SK-N-SH (cell line): ENCODE measurements at regions not wholly inside any gene's neighbourhood (a gene's known extent, or its start where the extent isn't known, plus 50 kb on each side); places are given as distances from the start of the nearest gene placed in this dataset.

ENCODE experiments used
- CTCF ChIA-PET: fragments of 300-600, 350-600 bp; formaldehyde crosslinking; extraction: SDS; loops from one replicate; lab custom pipeline; 2021; lab: Yijun Ruan, JAX
- POLR2A ChIA-PET: fragments of 350-600 bp; sonication (Branson Sonifier 250); formaldehyde crosslinking; extraction: SDS; loops from one replicate; lab custom pipeline; 2020; ENCODE audit warnings: antibody characterized with exemption, inconsistent platforms; lab: Yijun Ruan, JAX
- DNase-seq: peaks from one replicate; pipeline ENCODE4 v3.0.0; 2012
- H2AFZ ChIP-seq: fragments of 200-600 bp; sonication (generic); 2 replicates; pipeline ENCODE4 v1.8.1; 2016; ENCODE audit warnings: antibody characterized with exemption, mild to moderate bottlenecking, low read depth
- H3F3A ChIP-seq: fragments of 200-600 bp; sonication (generic); replicated peaks from 2 replicates; pipeline ENCODE3; 2016; ENCODE audit warnings: antibody characterized with exemption, mild to moderate bottlenecking; ENCODE audit not compliant: insufficient read depth
- H3K27ac ChIP-seq, 2 experiments: fragments of 200-500 bp in 1 of 2; fragments of 200-600 bp in 1 of 2; sonication (Bioruptor generic) in 1 of 2; sonication (generic), shearing (Covaris generic) in 1 of 2; 2 replicates each; pipeline versions ENCODE4 v1.5.1 to v1.6.1; 2014 to 2016; ENCODE audit warnings: low read depth in 2 of 2, inconsistent platforms in 1 of 2, low read length in 1 of 2, mild to moderate bottlenecking in 1 of 2, mixed read lengths in 1 of 2
- H3K27me3 ChIP-seq: fragments of 200-600 bp; sonication (generic), shearing (Covaris generic); 2 replicates; pipeline ENCODE4 v1.6.1; 2016; ENCODE audit warnings: mixed run types; ENCODE audit not compliant: insufficient read depth
- H3K36me3 ChIP-seq, 2 experiments: fragments of 200-500 bp in 1 of 2; fragments of 200-600 bp in 1 of 2; sonication (Bioruptor generic) in 1 of 2; sonication (generic) in 1 of 2; replicated peaks in 1 of 2; 2 replicates each; pipeline versions ENCODE3 to v1.5.1; 2014 to 2016; ENCODE audit warnings: low read length in 1 of 2, mild to moderate bottlenecking in 1 of 2; ENCODE audit not compliant: insufficient read depth in 2 of 2, control insufficient read depth in 1 of 2
- H3K4me1 ChIP-seq, 2 experiments: fragments of 200-500 bp in 1 of 2; fragments of 200-600 bp in 1 of 2; sonication (Bioruptor generic) in 1 of 2; sonication (generic), shearing (Covaris generic) in 1 of 2; 2 replicates each; pipeline versions ENCODE4 v1.5.1 to v1.6.1; 2014 to 2016; ENCODE audit warnings: low read depth in 1 of 2, low read length in 1 of 2, mixed run types in 1 of 2; ENCODE audit not compliant: insufficient read depth in 2 of 2, control insufficient read depth in 1 of 2
- H3K4me2 ChIP-seq: fragments of 200-600 bp; sonication (generic), shearing (Covaris generic); 2 replicates; pipeline ENCODE4 v1.6.1; 2017; ENCODE audit warnings: mixed run types
- H3K4me3 ChIP-seq, 2 experiments: fragments of 200-500 bp in 1 of 2; fragments of 200-600 bp in 1 of 2; sonication (Bioruptor generic) in 1 of 2; sonication (generic), shearing (Covaris generic) in 1 of 2; 2 replicates each; pipeline versions ENCODE4 v1.5.1 to v1.8.1; 2014 to 2016; ENCODE audit warnings: low read depth in 2 of 2, inconsistent platforms in 1 of 2, low read length in 1 of 2, mild to moderate bottlenecking in 1 of 2, mixed read lengths in 1 of 2, moderate library complexity in 1 of 2
- H3K79me2 ChIP-seq: fragments of 200-600 bp; sonication (generic); 2 replicates; pipeline ENCODE4 v1.8.1; 2017; ENCODE audit warnings: mild to moderate bottlenecking; ENCODE audit not compliant: insufficient read depth
- H3K9ac ChIP-seq: fragments of 200-600 bp; sonication (generic); 2 replicates; pipeline ENCODE4 v1.6.1; 2017; ENCODE audit warnings: mixed run types
- H3K9me2 ChIP-seq: fragments of 200-600 bp; sonication (generic); 2 replicates; pipeline ENCODE4 v1.6.1; 2017; ENCODE audit warnings: mixed run types
- H3K9me3 ChIP-seq: fragments of 200-600 bp; sonication (generic); 2 replicates; pipeline ENCODE4 v1.6.1; 2017; ENCODE audit warnings: mixed run types, mild to moderate bottlenecking, moderate library complexity
- H4K20me1 ChIP-seq: fragments of 200-600 bp; sonication (generic); 2 replicates; pipeline ENCODE4 v1.6.1; 2017; ENCODE audit warnings: mild to moderate bottlenecking, mixed run types; ENCODE audit not compliant: insufficient read depth
- CTCF ChIP-seq: fragments of 200-600 bp; sonication (generic); IDR thresholded peaks from 2 replicates; pipeline ENCODE4 v1.6.1; 2017; ENCODE audit warnings: antibody characterized with exemption, mild to moderate bottlenecking, moderate library complexity
- ELF1 ChIP-seq: IDR thresholded peaks from 2 replicates; pipeline ENCODE4 v1.4.0; 2012
- EZH2phosphoT487 ChIP-seq: fragments of 200-600 bp; sonication (generic); IDR thresholded peaks from 2 replicates; pipeline ENCODE4 v1.6.1; 2017; ENCODE audit warnings: low read depth, mixed run types, mild to moderate bottlenecking, antibody characterized with exemption, moderate library complexity, borderline replicate concordance
- FOSL2 ChIP-seq: IDR thresholded peaks from 2 replicates; pipeline ENCODE4 v1.4.0; 2012; ENCODE audit warnings: low read depth, mild to moderate bottlenecking, moderate library complexity, borderline replicate concordance
- MEF2A ChIP-seq: IDR thresholded peaks from 2 replicates; pipeline ENCODE4 v1.4.0; 2012; ENCODE audit warnings: low read depth, borderline replicate concordance
- NFIC ChIP-seq: IDR thresholded peaks from 2 replicates; pipeline ENCODE4 v1.4.0; 2012; ENCODE audit warnings: borderline replicate concordance
- POLR2AphosphoS5 ChIP-seq: IDR thresholded peaks from 2 replicates; pipeline ENCODE4 v1.6.1; 2012; ENCODE audit warnings: low read depth, low read length
- RCOR1 ChIP-seq: fragments of 150-350 bp; IDR thresholded peaks from 2 replicates; pipeline ENCODE4 v1.6.1; 2017; ENCODE audit warnings: antibody characterized with exemption, low read length
- REST ChIP-seq: IDR thresholded peaks from 2 replicates; pipeline ENCODE4 v1.6.1; 2012; ENCODE audit warnings: mild to moderate bottlenecking, low read depth, low read length, moderate library complexity
- SIN3A ChIP-seq: IDR thresholded peaks from 2 replicates; pipeline ENCODE4 v1.6.1; 2012; ENCODE audit warnings: low read depth, mild to moderate bottlenecking, low read length, moderate library complexity, borderline replicate concordance
- YY1 ChIP-seq: IDR thresholded peaks from 2 replicates; pipeline ENCODE4 v1.4.0; 2012; ENCODE audit warnings: low read depth, mild to moderate bottlenecking
- ZBTB33 ChIP-seq: IDR thresholded peaks from 2 replicates; pipeline ENCODE4 v1.4.0; 2012; ENCODE audit warnings: low read depth, borderline replicate concordance
- WGBS: methylation state at CpG from one replicate; pipeline ENCODE4 v1.1.6; 2017; ENCODE audit warnings: low lambda C conversion rate; 5-methylcytosine and 5-hydroxymethylcytosine counted together

GRCh38 chr12:24066865-24067264 is 117.4 kb upstream of the SOX5 start (continued):
- TF ChIP-seq REST (no peak), MEF2A (no peak)

GRCh38 chr12:24066097-24066496 is 116.6 kb upstream of the SOX5 start:
- Histone ChIP-seq H3K79me2 (no peaks in the 10 kb centered on the region), H3K9me2 (no peaks in the 10 kb centered on the region), H2AFZ (no peak overlapping the region), H3K4me2 (no peak overlapping the region), H3K27ac (no peak overlapping the region), H3K4me3 (no peak overlapping the region), H4K20me1 (no peaks in the 10 kb centered on the region), H3K27me3 (no peaks in the 10 kb centered on the region), H3K9ac (no peak overlapping the region), H3F3A (peaks cover 11% of the 10 kb centered on the region), H3K4me1 (no peaks in the 10 kb centered on the region; a peak in 1 of 4 replicates), H3K9me3 (no peaks in the 10 kb centered on the region), H3K36me3 (no peaks in the 10 kb centered on the region)
- TF ChIP-seq POLR2AphosphoS5, result no peak
- CTCF ChIA-PET, result no interaction called here
- POLR2A ChIA-PET, result interaction anchor here (0.5 kb wide), 1 partner anchor 55 kb away, joined by 3 read pairs; no protein-coding TSS in a partner anchor
- no peak for DNase-seq

- Histone ChIP-seq H3K4me1 (no peaks in the 10 kb centered on the region; a peak in 1 of 4 replicates), H3K27me3 (no peaks in the 10 kb centered on the region), H2AFZ (no peak overlapping the region), H3K4me3 (no peak overlapping the region), H3F3A (peaks cover 11% of the 10 kb centered on the region), H3K9ac (no peak overlapping the region), H3K9me2 (no peaks in the 10 kb centered on the region), H3K36me3 (no peaks in the 10 kb centered on the region)
- DNase-seq, result no peak
- CTCF ChIA-PET, result interaction anchor here (1.4 kb wide), 1 partner anchor 1206 kb away, joined by 3 read pairs; no protein-coding TSS in a partner anchor
- WGBS, result 100% methylated on average over 1 of the region's 1 CpG
- TF ChIP-seq SIN3A, result no peak
- TF ChIP-seq, all 33 proteins: peak for 0
- no peak overlapping the region for H3K4me2 ChIP-seq
- H3K9me3 ChIP-seq, result no peaks in the 10 kb centered on the region
- no peaks in the 10 kb centered on the region for H3K79me2 ChIP-seq
- POLR2A ChIA-PET, result no interaction called here
- H4K20me1 ChIP-seq, result no peaks in the 10 kb centered on the region
- H3K27ac ChIP-seq, result no peak overlapping the region
Measured at GRCh38 chr12:24062642-24063245, 113.3 kb upstream of the SOX5 start.

GRCh38 chr12:24060089-24060488 is 110.6 kb upstream of the SOX5 start:
- DNase-seq, result no peak
- WGBS, result 100% methylated on average over 1 of the region's 1 CpG
- Histone ChIP-seq H3K9ac (no peak overlapping the region), H3K4me3 (no peak overlapping the region), H4K20me1 (no peaks in the 10 kb centered on the region), H3K79me2 (no peaks in the 10 kb centered on the region), H3K4me2 (no peak overlapping the region), H2AFZ (no peak overlapping the region), H3K36me3 (no peaks in the 10 kb centered on the region), H3K27ac (no peak overlapping the region), H3K4me1 (no peaks in the 10 kb centered on the region; a peak in 1 of 4 replicates), H3K9me3 (no peaks in the 10 kb centered on the region), H3K27me3 (no peaks in the 10 kb centered on the region), H3F3A (no peaks in the 10 kb centered on the region), H3K9me2 (no peaks in the 10 kb centered on the region)
- ChIA-PET CTCF (interaction anchor here (1.5 kb wide), 1 partner anchor 36 kb away, joined by 5 read pairs; no protein-coding TSS in a partner anchor), POLR2A (no interaction called here)
- TF ChIP-seq SIN3A (no peak), ELF1 (no peak), CTCF (no peak), RCOR1 (no peak), ZBTB33 (no peak), FOSL2 (no peak), EZH2phosphoT487 (no peak), YY1 (no peak), NFIC (no peak)
